ENCODE measurements at regions not wholly inside any gene's neighbourhood (a gene's known extent, or its start where the extent isn't known, plus 50 kb on each side); places are given as distances from the start of the nearest gene placed in this dataset.

DNA sequence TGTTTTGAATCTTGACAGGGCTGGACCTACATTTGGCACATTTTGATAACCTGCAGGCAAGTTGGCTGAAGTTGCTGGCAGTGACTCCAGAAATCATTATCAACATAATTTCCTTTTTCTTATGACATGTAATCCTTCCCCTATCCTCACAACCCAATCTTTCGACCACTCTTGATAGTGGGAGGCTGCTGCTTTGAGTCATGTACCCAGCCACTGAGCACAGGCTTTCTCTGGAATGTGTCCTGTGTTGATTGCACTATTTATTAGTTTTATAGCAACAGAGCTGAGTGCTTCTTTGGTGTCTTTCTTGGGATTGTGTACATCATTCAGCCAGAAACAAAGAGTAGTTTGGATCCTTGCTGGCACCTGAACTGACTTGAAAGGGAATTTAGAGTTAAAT lies 183.1 kb upstream of the LEF1 start:
- H3K27me3 ChIP-seq (ENCODE audit: low read length) = no peaks in the 10 kb centered on the region
- no peaks in the 10 kb centered on the region for H3K9me2 ChIP-seq (replicated peaks; ENCODE audit: insufficient read depth, low read length)
- no peak for TF ChIP-seq EZH2phosphoT487 (conservative IDR thresholded peaks at IDR 0.05; ENCODE audit: low read length)
- TF ChIP-seq, protein P1, sequence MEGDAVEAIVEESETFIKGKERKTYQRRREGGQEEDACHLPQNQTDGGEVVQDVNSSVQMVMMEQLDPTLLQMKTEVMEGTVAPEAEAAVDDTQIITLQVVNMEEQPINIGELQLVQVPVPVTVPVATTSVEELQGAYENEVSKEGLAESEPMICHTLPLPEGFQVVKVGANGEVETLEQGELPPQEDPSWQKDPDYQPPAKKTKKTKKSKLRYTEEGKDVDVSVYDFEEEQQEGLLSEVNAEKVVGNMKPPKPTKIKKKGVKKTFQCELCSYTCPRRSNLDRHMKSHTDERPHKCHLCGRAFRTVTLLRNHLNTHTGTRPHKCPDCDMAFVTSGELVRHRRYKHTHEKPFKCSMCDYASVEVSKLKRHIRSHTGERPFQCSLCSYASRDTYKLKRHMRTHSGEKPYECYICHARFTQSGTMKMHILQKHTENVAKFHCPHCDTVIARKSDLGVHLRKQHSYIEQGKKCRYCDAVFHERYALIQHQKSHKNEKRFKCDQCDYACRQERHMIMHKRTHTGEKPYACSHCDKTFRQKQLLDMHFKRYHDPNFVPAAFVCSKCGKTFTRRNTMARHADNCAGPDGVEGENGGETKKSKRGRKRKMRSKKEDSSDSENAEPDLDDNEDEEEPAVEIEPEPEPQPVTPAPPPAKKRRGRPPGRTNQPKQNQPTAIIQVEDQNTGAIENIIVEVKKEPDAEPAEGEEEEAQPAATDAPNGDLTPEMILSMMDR (IDR thresholded peaks at IDR 0.05; ENCODE audit: insufficient read depth, low read length, poor library complexity, severe bottlenecking) = no peak
- H3K9me3 ChIP-seq (ENCODE audit: insufficient read depth, low read length) = no peaks in the 10 kb centered on the region
- no peaks in the 10 kb centered on the region for H4K20me1 ChIP-seq (ENCODE audit: low read depth, low read length)
- H3K27ac ChIP-seq (ENCODE audit: low read depth, low read length) = no peak overlapping the region
- H3F3A ChIP-seq (ENCODE audit: insufficient read depth) = no peaks in the 10 kb centered on the region
- no peak overlapping the region for H3K9ac ChIP-seq (ENCODE audit: low read length)
- no peaks in the 10 kb centered on the region for H3K36me3 ChIP-seq (ENCODE audit: low read length)
- no peak overlapping the region for H2AFZ ChIP-seq (ENCODE audit: low read depth, low read length, severe bottlenecking)
- no peak overlapping the region for H3K4me3 ChIP-seq (ENCODE audit: insufficient read depth, low read length, poor library complexity, severe bottlenecking)
- H3K4me2 ChIP-seq (ENCODE audit: low read depth, low read length, poor library complexity, severe bottlenecking) = no peak overlapping the region
- no peaks in the 10 kb centered on the region for H3K79me2 ChIP-seq (ENCODE audit: insufficient read depth, low read length)

GRCh38 chr4:108350332-108350731 lies 181.6 kb upstream of the LEF1 start:
- Histone ChIP-seq H2AFZ (ENCODE audit: low read depth, low read length, severe bottlenecking) (no peak overlapping the region), H3K27ac (ENCODE audit: low read depth, low read length) (no peak overlapping the region)
- TF ChIP-seq, protein P1 (IDR thresholded peaks at IDR 0.05; ENCODE audit: insufficient read depth, low read length, poor library complexity, severe bottlenecking) = no peak
- TF ChIP-seq EZH2phosphoT487 (conservative IDR thresholded peaks at IDR 0.05; ENCODE audit: low read length) = no peak

DNA sequence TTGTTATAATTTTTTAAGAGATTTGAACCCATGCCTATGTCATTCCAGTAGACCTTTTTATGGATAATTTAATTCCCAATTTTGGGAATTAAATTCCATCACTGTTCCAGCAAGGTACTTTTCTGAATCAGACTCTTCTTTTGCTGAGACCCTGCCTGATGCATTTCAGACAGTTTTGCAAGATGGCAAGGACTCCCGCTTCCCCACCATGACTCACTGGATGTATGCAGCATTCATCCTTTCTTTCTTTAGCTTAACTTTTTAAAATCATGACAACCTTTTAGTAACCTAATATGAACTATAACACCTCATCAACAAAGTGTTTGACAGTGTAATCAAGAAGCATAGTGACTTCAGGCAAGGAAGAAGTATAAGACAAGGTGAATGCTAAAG lies 178.1 kb upstream of the LEF1 start:
- TF ChIP-seq, protein P1 (IDR thresholded peaks at IDR 0.05; ENCODE audit: insufficient read depth, low read length, poor library complexity, severe bottlenecking) = no peak
- TF ChIP-seq EZH2phosphoT487 (conservative IDR thresholded peaks at IDR 0.05; ENCODE audit: low read length) = no peak
- no peaks in the 10 kb centered on the region for H3F3A ChIP-seq (ENCODE audit: insufficient read depth)
- no peaks in the 10 kb centered on the region for H3K36me3 ChIP-seq (ENCODE audit: low read length)
- no peaks in the 10 kb centered on the region for H3K9me2 ChIP-seq (replicated peaks; ENCODE audit: insufficient read depth, low read length)
- H3K79me2 ChIP-seq (ENCODE audit: insufficient read depth, low read length) = no peaks in the 10 kb centered on the region
- H3K27me3 ChIP-seq (ENCODE audit: low read length) = no peaks in the 10 kb centered on the region
- H3K4me3 ChIP-seq (ENCODE audit: insufficient read depth, low read length, poor library complexity, severe bottlenecking) = no peak overlapping the region
- no peak overlapping the region for H3K4me2 ChIP-seq (ENCODE audit: low read depth, low read length, poor library complexity, severe bottlenecking)
- no peak overlapping the region for H3K27ac ChIP-seq (ENCODE audit: low read depth, low read length)
- H3K9ac ChIP-seq (ENCODE audit: low read length) = no peak overlapping the region
- no peak overlapping the region for H2AFZ ChIP-seq (ENCODE audit: low read depth, low read length, severe bottlenecking)
- no peaks in the 10 kb centered on the region for H3K9me3 ChIP-seq (ENCODE audit: insufficient read depth, low read length)
- H4K20me1 ChIP-seq (ENCODE audit: low read depth, low read length) = no peaks in the 10 kb centered on the region

More at GRCh38 chr4:108350332-108350731, 181.6 kb upstream of the LEF1 start:
- Histone ChIP-seq H3K79me2 (ENCODE audit: insufficient read depth, low read length) (no peaks in the 10 kb centered on the region), H3K27me3 (ENCODE audit: low read length) (no peaks in the 10 kb centered on the region), H3K4me2 (ENCODE audit: low read depth, low read length, poor library complexity, severe bottlenecking) (no peak overlapping the region), H3K36me3 (ENCODE audit: low read length) (no peaks in the 10 kb centered on the region), H3K4me3 (ENCODE audit: insufficient read depth, low read length, poor library complexity, severe bottlenecking) (no peak overlapping the region), H3K9me2 (replicated peaks; ENCODE audit: insufficient read depth, low read length) (no peaks in the 10 kb centered on the region), H4K20me1 (ENCODE audit: low read depth, low read length) (no peaks in the 10 kb centered on the region), H3F3A (ENCODE audit: insufficient read depth) (no peaks in the 10 kb centered on the region), H3K9ac (ENCODE audit: low read length) (no peak overlapping the region), H3K9me3 (ENCODE audit: insufficient read depth, low read length) (no peaks in the 10 kb centered on the region)

Measured in SU-DHL-6 (cell line).